ENCODE measurements at regions not wholly inside any gene's neighbourhood (a gene's known extent, or its start where the extent isn't known, plus 50 kb on each side); places are given as distances from the start of the nearest gene placed in this dataset.

DNA sequence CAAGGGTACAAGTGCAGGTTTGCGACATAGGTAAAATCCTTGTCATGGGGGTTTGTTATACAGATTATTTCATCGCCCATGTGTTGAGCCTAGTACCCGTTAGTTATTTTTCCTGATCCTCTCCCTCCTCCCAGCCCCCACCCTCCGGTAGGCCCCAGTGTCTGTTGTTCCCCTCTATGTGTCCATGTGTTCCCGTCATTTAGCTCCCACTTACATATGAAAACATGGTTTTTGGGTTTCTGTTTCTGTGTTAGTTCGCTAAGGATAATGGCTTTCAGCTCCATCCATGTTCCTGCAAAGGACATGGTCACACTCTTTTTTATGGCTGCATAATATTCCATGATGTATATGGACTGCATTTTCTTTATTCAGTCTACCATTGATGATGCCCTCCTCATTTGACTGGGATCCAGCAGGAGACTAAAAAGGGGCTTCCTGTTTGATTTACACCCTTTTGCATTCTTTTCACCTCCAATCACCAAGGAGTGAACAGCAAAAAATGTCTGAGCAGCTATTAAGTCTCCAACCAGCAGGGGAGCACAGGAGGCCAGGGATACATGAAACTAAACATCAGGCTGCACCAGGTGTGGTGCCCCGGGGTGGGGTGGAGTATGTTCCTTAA lies 188.2 kb downstream of the SKIDA1 start:
- Histone ChIP-seq H4K20me1 (ENCODE audit: insufficient read depth, low read length) (no peaks in the 10 kb centered on the region), H3K79me2 (ENCODE audit: insufficient read depth, low read length) (no peaks in the 10 kb centered on the region), H3K36me3 (ENCODE audit: insufficient read depth, low read length) (no peaks in the 10 kb centered on the region), H3K4me1 (ENCODE audit: insufficient read depth, low read length) (no peaks in the 10 kb centered on the region), H3K9ac (ENCODE audit: low read depth, low read length) (no peak overlapping the region), H3K27ac (ENCODE audit: low read length) (no peak overlapping the region), H3K27me3 (ENCODE audit: insufficient read depth, low read length, poor library complexity) (no peaks in the 10 kb centered on the region), H3K4me3 (ENCODE audit: low read depth in 1 of 2, low read length in 2 of 2) (no peak overlapping the region), H3K4me2 (ENCODE audit: insufficient read depth, low read length) (no peak overlapping the region), H3K9me3 (ENCODE audit: insufficient read depth, low read length, severe bottlenecking) (no peaks in the 10 kb centered on the region), H2AFZ (ENCODE audit: low read depth, low read length) (no peak overlapping the region)
- DNase-seq = no peak
- ATAC-seq (ENCODE audit: insufficient read depth, low read depth) = no peak
- TF ChIP-seq EZH2 (IDR thresholded peaks at IDR 0.05; ENCODE audit: borderline replicate concordance, low read depth, low read length, severe bottlenecking) = no peak
- TF ChIP-seq, protein P1, sequence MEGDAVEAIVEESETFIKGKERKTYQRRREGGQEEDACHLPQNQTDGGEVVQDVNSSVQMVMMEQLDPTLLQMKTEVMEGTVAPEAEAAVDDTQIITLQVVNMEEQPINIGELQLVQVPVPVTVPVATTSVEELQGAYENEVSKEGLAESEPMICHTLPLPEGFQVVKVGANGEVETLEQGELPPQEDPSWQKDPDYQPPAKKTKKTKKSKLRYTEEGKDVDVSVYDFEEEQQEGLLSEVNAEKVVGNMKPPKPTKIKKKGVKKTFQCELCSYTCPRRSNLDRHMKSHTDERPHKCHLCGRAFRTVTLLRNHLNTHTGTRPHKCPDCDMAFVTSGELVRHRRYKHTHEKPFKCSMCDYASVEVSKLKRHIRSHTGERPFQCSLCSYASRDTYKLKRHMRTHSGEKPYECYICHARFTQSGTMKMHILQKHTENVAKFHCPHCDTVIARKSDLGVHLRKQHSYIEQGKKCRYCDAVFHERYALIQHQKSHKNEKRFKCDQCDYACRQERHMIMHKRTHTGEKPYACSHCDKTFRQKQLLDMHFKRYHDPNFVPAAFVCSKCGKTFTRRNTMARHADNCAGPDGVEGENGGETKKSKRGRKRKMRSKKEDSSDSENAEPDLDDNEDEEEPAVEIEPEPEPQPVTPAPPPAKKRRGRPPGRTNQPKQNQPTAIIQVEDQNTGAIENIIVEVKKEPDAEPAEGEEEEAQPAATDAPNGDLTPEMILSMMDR (IDR thresholded peaks at IDR 0.05; ENCODE audit: borderline replicate concordance, extremely low read depth, low read length, poor library complexity, severe bottlenecking) = no peak

DNA sequence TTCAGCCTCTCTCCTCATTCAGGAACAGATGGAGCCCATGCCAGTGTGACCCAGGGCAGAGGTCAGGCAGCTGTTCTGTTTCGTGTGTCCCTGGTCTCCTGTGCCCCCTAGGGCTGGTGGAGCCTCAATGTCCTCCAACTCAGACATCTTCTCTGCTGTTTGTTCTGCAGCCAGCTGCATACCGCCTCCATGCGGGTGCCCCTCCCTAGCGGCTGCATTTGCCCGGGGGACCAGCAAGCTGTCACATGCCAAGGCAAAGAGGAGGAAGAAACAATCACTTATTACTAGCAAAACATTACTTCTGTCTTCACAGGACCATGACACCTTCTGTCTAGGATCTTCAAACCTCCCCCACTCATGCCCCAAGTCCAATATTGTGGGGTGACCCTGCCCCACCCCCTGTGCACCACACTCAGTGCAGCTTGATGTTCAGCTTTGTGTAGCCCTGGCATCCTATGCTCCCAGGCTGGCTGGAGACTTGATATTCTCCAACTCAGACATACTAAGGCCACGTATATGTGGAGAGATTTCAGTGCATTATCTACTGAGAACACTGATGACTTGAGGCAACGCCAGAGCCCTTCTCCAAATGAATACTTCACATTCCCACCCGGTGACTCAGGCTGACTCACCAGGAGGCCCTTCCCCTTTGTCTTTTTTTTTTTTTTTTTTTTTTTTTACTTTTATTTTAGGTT lies 188.9 kb downstream of the SKIDA1 start:
- Histone ChIP-seq H3K27ac (ENCODE audit: low read length) (no peak overlapping the region), H3K36me3 (ENCODE audit: insufficient read depth, low read length) (no peaks in the 10 kb centered on the region), H3K27me3 (ENCODE audit: insufficient read depth, low read length, poor library complexity) (no peaks in the 10 kb centered on the region), H4K20me1 (ENCODE audit: insufficient read depth, low read length) (no peaks in the 10 kb centered on the region), H3K4me2 (ENCODE audit: insufficient read depth, low read length) (no peak overlapping the region), H2AFZ (ENCODE audit: low read depth, low read length) (no peak overlapping the region), H3K79me2 (ENCODE audit: insufficient read depth, low read length) (no peaks in the 10 kb centered on the region), H3K9ac (ENCODE audit: low read depth, low read length) (no peak overlapping the region), H3K4me3 (ENCODE audit: low read depth in 1 of 2, low read length in 2 of 2) (no peak overlapping the region), H3K4me1 (ENCODE audit: insufficient read depth, low read length) (no peaks in the 10 kb centered on the region), H3K9me3 (ENCODE audit: insufficient read depth, low read length, severe bottlenecking) (no peaks in the 10 kb centered on the region)
- ATAC-seq (ENCODE audit: insufficient read depth, low read depth) = no peak
- TF ChIP-seq, protein P1 (IDR thresholded peaks at IDR 0.05; ENCODE audit: borderline replicate concordance, extremely low read depth, low read length, poor library complexity, severe bottlenecking) = no peak
- TF ChIP-seq EZH2 (IDR thresholded peaks at IDR 0.05; ENCODE audit: borderline replicate concordance, low read depth, low read length, severe bottlenecking) = no peak
- DNase-seq = no peak

DNA sequence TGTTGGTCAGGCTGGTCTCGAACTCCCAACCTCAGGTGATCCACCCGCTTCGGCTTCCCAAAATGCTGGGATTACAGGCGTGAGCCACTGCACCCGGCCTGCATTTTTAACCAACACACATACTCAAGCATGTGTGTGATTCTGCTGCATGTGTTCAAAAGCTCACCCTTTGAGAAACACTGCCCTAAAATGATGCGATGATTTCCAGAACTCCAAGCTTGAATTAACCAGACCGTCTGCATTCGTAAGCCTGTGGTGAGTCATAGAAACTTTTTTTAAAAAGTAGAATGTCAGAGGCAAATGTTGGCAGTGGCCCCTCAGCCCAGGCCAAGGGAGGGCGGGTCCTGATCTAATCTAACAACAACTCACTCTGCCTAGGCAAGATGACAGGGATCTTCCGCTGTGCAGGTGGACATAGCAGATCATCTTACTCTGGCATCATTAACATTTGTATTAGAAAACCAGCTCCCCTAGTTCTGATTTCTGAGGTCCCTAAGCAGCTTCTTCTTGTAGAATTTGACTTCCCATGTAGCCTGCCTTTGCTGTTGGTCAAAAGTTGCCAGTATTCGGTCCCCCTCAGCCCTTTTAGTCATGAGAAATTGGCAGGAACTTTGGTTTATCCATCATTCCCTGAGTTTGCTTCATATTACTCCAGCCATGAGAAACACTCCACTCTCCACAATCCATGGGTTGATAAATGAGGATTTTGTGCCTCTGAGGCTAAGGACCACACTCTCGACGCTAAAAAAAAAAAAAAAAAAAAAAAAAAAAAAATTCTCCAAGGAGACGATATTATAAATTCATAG lies 190.4 kb downstream of the SKIDA1 start:
- no peak overlapping the region for H2AFZ ChIP-seq (ENCODE audit: low read depth, low read length)
- H3K79me2 ChIP-seq (ENCODE audit: insufficient read depth, low read length) = no peaks in the 10 kb centered on the region
- no peak overlapping the region for H3K4me3 ChIP-seq (ENCODE audit: low read depth in 1 of 2, low read length in 2 of 2)
- H3K9me3 ChIP-seq (ENCODE audit: insufficient read depth, low read length, severe bottlenecking) = no peaks in the 10 kb centered on the region
- no peak overlapping the region for H3K27ac ChIP-seq (ENCODE audit: low read length)
- H3K9ac ChIP-seq (ENCODE audit: low read depth, low read length) = no peak overlapping the region
- H3K27me3 ChIP-seq (ENCODE audit: insufficient read depth, low read length, poor library complexity) = no peaks in the 10 kb centered on the region
- H3K4me2 ChIP-seq (ENCODE audit: insufficient read depth, low read length) = no peak overlapping the region
- no peaks in the 10 kb centered on the region for H3K36me3 ChIP-seq (ENCODE audit: insufficient read depth, low read length)
- ATAC-seq (ENCODE audit: insufficient read depth, low read depth) = no peak
- no peaks in the 10 kb centered on the region for H3K4me1 ChIP-seq (ENCODE audit: insufficient read depth, low read length)
- no peak for DNase-seq
- TF ChIP-seq, protein P1 (IDR thresholded peaks at IDR 0.05; ENCODE audit: borderline replicate concordance, extremely low read depth, low read length, poor library complexity, severe bottlenecking) = no peak
- TF ChIP-seq EZH2 (IDR thresholded peaks at IDR 0.05; ENCODE audit: borderline replicate concordance, low read depth, low read length, severe bottlenecking) = no peak
- no peaks in the 10 kb centered on the region for H4K20me1 ChIP-seq (ENCODE audit: insufficient read depth, low read length)

All from DND-41 (cell line).